WTC11 (cell line): ENCODE measurements at regions not wholly inside any gene's neighbourhood (a gene's known extent, or its start where the extent isn't known, plus 50 kb on each side); places are given as distances from the start of the nearest gene placed in this dataset.
A peak's percentile ranks its signal among the peaks of the same experiment; 100 is the strongest.

Experiments
- ATAC-seq: fragments of 200-7000 bp; cut with Tn5 transposase; 2 replicates; pipeline ENCODE4 v1.10.0; 2021; ENCODE audit warnings: mild to moderate bottlenecking, moderate library complexity
- CTCF ChIA-PET: fragments of 300-600 bp; sonication (Branson Sonifier 250); formaldehyde crosslinking; loops from one replicate; lab custom pipeline; 2021; ENCODE audit warnings: antibody characterized with exemption; lab: Charles Lee
- POLR2A ChIA-PET: fragments of 350-600 bp; sonication (Branson Sonifier 250); formaldehyde crosslinking; loops from one replicate; lab custom pipeline; 2021; ENCODE audit warnings: antibody characterized with exemption; lab: Charles Lee
- DNase-seq: peaks from one replicate; pipeline ENCODE4 v3.0.0; 2021; ENCODE audit warnings: low spot score
- H3K27ac Mint-ChIP-seq: 2 replicates; pipeline ENCODE4 v1.8.0; 2021; ENCODE audit warnings: mixed read lengths
- H3K27me3 Mint-ChIP-seq: 2 replicates; pipeline ENCODE4 v1.8.0; 2021; ENCODE audit warnings: low read depth, mild to moderate bottlenecking, moderate library complexity, mixed read lengths
- H3K36me3 Mint-ChIP-seq: 2 replicates; pipeline ENCODE4 v1.8.0; 2021; ENCODE audit warnings: mixed read lengths
- H3K4me1 Mint-ChIP-seq: 2 replicates; pipeline ENCODE4 v1.8.0; 2022; ENCODE audit warnings: mixed read lengths
- H3K4me3 Mint-ChIP-seq: 2 replicates; pipeline ENCODE4 v1.8.0; 2021; ENCODE audit warnings: mild to moderate bottlenecking, moderate library complexity, mixed read lengths
- H3K9me3 Mint-ChIP-seq: 2 replicates; pipeline ENCODE4 v1.8.0; 2021; ENCODE audit warnings: mixed read lengths
- CREB1 ChIP-seq: sonication (generic); formaldehyde crosslinking; IDR thresholded peaks from 2 replicates; pipeline ENCODE4 v1.8.0; 2023; ENCODE audit warnings: mild to moderate bottlenecking, missing genetic modification reagents
- CTCF ChIP-seq: fragments of 200-600 bp; IDR thresholded peaks from 2 replicates; pipeline ENCODE4 v1.8.0; 2022; ENCODE audit warnings: antibody characterized with exemption
- E2F4 ChIP-seq: sonication (generic); formaldehyde crosslinking; IDR thresholded peaks from 2 replicates; pipeline ENCODE4 v1.8.1; 2022; ENCODE audit warnings: low read depth, mild to moderate bottlenecking, moderate library complexity, missing genetic modification reagents, borderline replicate concordance
- FOXJ3 ChIP-seq: sonication (generic); formaldehyde crosslinking; IDR thresholded peaks from 2 replicates; pipeline ENCODE4 v1.9.0; 2021; ENCODE audit warnings: missing genetic modification reagents, mild to moderate bottlenecking, borderline replicate concordance
- KAT7 ChIP-seq: sonication (generic); formaldehyde crosslinking; IDR thresholded peaks from 2 replicates; pipeline ENCODE4 v1.8.1; 2023; ENCODE audit warnings: missing genetic modification reagents, mild to moderate bottlenecking, borderline replicate concordance
- MAX ChIP-seq: sonication (generic); formaldehyde crosslinking; IDR thresholded peaks from 2 replicates; pipeline ENCODE4 v1.8.0; 2022; ENCODE audit warnings: mild to moderate bottlenecking, missing genetic modification reagents
- SMAD4 ChIP-seq: sonication (generic); formaldehyde crosslinking; IDR thresholded peaks from 2 replicates; pipeline ENCODE4 v1.8.0; 2022; ENCODE audit warnings: mild to moderate bottlenecking, missing genetic modification reagents
- SOX15 ChIP-seq: fragments of 250-450 bp; sonication (Bioruptor Pico); IDR thresholded peaks from 2 replicates; pipeline ENCODE4 v1.9.0; 2021; ENCODE audit warnings: mild to moderate bottlenecking
- SP1 ChIP-seq: sonication (generic); formaldehyde crosslinking; conservative IDR thresholded peaks from 2 replicates; pipeline ENCODE4 v1.8.1; 2022; ENCODE audit warnings: missing genetic modification reagents
- TP53 ChIP-seq: sonication (generic); formaldehyde crosslinking; IDR thresholded peaks from 2 replicates; pipeline ENCODE4 v1.8.1; 2023; ENCODE audit warnings: mild to moderate bottlenecking, missing genetic modification reagents
- ZNF138 ChIP-seq: sonication (generic); formaldehyde crosslinking; conservative IDR thresholded peaks from 2 replicates; pipeline ENCODE4 v1.8.1; 2022; ENCODE audit warnings: mild to moderate bottlenecking, moderate library complexity, missing genetic modification reagents
- ZSCAN18 ChIP-seq: fragments of 250-450 bp; sonication (Bioruptor Pico); IDR thresholded peaks from 2 replicates; pipeline ENCODE4 v2.1.2; 2022; ENCODE audit warnings: mild to moderate bottlenecking, moderate library complexity
- TF ChIP-seq, protein P1 (sequence below): sonication (generic); formaldehyde crosslinking; IDR thresholded peaks from 2 replicates; pipeline ENCODE4 v1.8.1; 2022; ENCODE audit warnings: low read depth, missing genetic modification reagents, borderline replicate concordance

GRCh38 chr3:81416812-81417211 lies 344.6 kb downstream of the GBE1 start (continued):
- TF ChIP-seq, protein P1, sequence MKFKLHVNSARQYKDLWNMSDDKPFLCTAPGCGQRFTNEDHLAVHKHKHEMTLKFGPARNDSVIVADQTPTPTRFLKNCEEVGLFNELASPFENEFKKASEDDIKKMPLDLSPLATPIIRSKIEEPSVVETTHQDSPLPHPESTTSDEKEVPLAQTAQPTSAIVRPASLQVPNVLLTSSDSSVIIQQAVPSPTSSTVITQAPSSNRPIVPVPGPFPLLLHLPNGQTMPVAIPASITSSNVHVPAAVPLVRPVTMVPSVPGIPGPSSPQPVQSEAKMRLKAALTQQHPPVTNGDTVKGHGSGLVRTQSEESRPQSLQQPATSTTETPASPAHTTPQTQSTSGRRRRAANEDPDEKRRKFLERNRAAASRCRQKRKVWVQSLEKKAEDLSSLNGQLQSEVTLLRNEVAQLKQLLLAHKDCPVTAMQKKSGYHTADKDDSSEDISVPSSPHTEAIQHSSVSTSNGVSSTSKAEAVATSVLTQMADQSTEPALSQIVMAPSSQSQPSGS (CRISPR knock-in tag): no peak
- TF ChIP-seq MAX (CRISPR knock-in tag): no peak
- TF ChIP-seq ZNF138 (CRISPR knock-in tag): no peak
- TF ChIP-seq, all 79 proteins: peak for 0

- no peaks in the 10 kb centered on the region for H3K36me3 Mint-ChIP-seq
- ATAC-seq: no peak; the same call in 1 of the 2 replicates
- no peaks in the 10 kb centered on the region for H3K27me3 Mint-ChIP-seq
- no peak for TF ChIP-seq E2F4 (CRISPR knock-in tag)
- no peak for TF ChIP-seq TP53 (CRISPR knock-in tag)
- no peak for TF ChIP-seq SOX15 (CRISPR knock-in tag)
- TF ChIP-seq KAT7 (CRISPR knock-in tag): no peak
- no peak for TF ChIP-seq ZSCAN18 (CRISPR knock-in tag)
- TF ChIP-seq FOXJ3 (CRISPR knock-in tag): no peak
- no peak for TF ChIP-seq SMAD4 (CRISPR knock-in tag)
- TF ChIP-seq CREB1: no peak
- H3K9me3 Mint-ChIP-seq: peaks cover 3% of the 10 kb centered on the region; the same call in 1 of the 2 replicates
- no peak overlapping the region for H3K27ac Mint-ChIP-seq
- peaks cover 9% of the 10 kb centered on the region for H3K4me1 Mint-ChIP-seq
- H3K4me3 Mint-ChIP-seq: no peak overlapping the region
- POLR2A ChIA-PET: no interaction called here
- CTCF ChIA-PET: no interaction called here
- no peak for DNase-seq
These were observed 355.1 kb downstream of the GBE1 start for GRCh38 chr3:81406318-81406717.

- no peak overlapping the region for H3K27ac Mint-ChIP-seq
- H3K4me3 Mint-ChIP-seq: no peak overlapping the region
- ChIA-PET CTCF (interaction anchor here (0.6 to 1.8 kb wide), 6 partner anchors 12 to 1195 kb away, joined by 3 to 7 read pairs (median 4); no protein-coding TSS in a partner anchor), POLR2A (no interaction called here)
- DNase-seq: peak; percentile 34
- H3K27me3 Mint-ChIP-seq: no peaks in the 10 kb centered on the region
- no peaks in the 10 kb centered on the region for H3K36me3 Mint-ChIP-seq
- ATAC-seq: peak; percentile 94
- no peaks in the 10 kb centered on the region for H3K4me1 Mint-ChIP-seq
- TF ChIP-seq SP1 (no peak), CTCF (peak; percentile 40)
- H3K9me3 Mint-ChIP-seq: peaks cover 5% of the 10 kb centered on the region; the same call in 1 of the 2 replicates
These were observed 365.5 kb downstream of the GBE1 start for GRCh38 chr3:81395739-81396513.
